Right ventricle myocardium inferior (tissue), 1 donor: ENCODE measurements at regions not wholly inside any gene's neighbourhood (a gene's known extent, or its start where the extent isn't known, plus 50 kb on each side); places are given as distances from the start of the nearest gene placed in this dataset.
"Not testable (repeated sequence)": the region's sequence is repeated elsewhere in the genome, so short reads cannot be mapped to it uniquely, and the experiment has no call there.

Experiments used
- ATAC-seq: fragments of 200-7000 bp; cut with Tn5 transposase; one replicate; pipeline ENCODE4 v1.9.1; 2020; ENCODE audit warnings: mild to moderate bottlenecking, moderate library complexity
- DNase-seq: peaks from one replicate; pipeline ENCODE4 v3.0.0; 2021; ENCODE audit errors: missing footprints
- intact Hi-C: fragments of 100-400 bp; cut with DNase I; formaldehyde crosslinking; loops from one replicate; pipeline ENCODE4 v1.11.0; 2022
- donor health status: DM: no; HTN: yes; CAD: no; lungs with severe emphysema.

DNA sequence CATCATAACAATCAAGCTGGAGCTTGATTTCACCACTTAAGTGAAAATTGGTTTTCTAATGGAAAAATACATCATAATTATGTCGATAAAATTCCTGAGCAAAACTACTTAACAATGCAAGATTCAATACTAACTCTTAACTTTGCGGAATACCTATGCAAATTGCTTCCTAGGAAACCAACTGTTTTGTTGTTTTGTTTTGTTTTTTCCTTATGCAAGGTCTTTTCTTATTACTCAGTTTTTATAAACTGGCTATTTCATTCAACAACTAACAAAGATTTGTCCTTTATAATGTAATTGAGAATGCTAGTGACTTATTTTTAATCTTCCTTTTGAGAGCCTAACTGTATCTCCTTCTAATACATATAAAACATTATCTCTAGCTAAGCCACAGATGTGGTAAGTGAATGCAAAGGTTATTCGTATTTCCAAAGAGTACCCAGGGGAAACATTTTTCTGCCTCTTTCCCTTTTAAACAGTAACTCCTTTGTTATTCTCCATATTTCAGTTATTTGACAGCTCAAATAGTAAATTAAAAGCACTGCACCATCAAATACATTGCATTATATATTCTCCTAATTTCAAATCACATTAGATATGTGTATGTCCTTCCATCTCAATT lies 609.4 kb downstream of the SLCO4C1 start:
- DNase-seq: no peak
- intact Hi-C loops: no loop called here
- ATAC-seq: no peak

DNA sequence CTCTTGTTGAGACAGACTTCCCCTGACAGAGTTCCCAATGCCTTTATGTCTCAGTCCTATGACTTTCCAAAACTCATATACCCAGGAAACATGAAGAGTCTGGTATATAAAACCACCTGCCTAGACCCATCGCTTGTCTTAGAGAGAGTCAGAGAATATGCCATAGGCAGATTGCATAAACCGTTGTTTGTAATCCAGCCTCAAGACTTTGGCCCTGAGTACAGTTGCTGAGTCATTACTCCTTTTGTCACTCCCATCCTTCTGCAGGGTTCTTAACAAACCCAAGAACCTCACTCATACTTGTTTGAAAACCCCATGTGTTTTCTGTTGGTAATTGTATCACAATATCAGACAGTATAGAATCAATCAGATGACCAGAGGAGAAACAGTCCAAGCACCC lies 616.3 kb downstream of the SLCO4C1 start:
- intact Hi-C loops: no loop called here
- no peak for ATAC-seq
- DNase-seq: no peak

DNA sequence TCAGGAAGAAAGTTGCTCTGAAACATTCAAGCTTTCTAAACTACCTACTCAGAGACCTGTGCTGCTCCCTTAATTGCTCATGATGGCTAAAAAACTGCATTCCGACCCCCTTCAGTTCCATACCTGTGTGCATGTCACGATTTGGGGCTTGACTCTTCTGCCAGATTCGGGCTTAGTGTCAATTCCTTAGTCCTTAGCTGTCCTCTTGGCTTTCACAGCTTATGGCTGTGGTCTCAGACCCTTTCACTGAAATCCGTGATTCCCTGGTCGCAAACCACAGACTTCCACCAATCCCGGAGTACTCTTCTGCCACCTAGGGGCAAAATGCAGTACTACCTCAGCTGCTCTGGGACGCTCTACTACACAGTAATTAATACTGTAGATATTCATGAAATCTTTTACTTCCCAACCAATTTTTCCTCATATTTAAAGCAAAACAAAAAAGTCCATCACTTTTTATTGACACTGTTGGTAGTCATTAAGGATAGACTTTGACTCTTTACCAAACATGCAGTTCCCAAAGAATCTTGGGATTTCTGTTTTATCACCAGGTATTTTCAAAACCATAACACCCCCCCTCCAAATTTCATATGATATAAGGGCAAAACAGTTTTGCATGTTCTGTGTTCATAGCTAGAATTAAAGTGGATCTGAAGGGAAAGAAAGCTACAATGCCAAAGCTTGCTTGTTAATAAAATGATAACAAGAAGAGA lies 617.4 kb downstream of the SLCO4C1 start:
- DNase-seq: no peak
- intact Hi-C loops: no loop called here
- ATAC-seq: no peak

DNA sequence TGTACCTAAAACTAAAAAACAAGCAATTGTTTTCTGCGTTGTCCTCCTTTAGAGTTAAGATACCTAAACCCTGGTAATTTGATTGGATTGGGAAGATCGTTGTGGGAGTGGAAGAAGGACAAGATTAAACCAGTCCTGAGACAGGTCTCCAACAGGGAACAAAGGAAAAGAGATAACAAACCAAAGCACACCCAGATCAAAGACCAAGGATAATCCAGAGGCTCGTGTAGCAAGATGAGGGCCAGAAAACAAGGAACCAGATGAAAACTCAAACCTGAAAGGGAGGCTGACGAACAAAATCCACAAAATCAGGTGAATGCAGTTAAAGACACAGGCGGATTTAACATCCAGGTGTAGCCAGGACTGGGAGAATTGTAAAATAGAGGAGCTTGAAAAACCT lies 618.1 kb downstream of the SLCO4C1 start:
- ATAC-seq: no peak
- no peak for DNase-seq
- intact Hi-C loops: no loop called here

DNA sequence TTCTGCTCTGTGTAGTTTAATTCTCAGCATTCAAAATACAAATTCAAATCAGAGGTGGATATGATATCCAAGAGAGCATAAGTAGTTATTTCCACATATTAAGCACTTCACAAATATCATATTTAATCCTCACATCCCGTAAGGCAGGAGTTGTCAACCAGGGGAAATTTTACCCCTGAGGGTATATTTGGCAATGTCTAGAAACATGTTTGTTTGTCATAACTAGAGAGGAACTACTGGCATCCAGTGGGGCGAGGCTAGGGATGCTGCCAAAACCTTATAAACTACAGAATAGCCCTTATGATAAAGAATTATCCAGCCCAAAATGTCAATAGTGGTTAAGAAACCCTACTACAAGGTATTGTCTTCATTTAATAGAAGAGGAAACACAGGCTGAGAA lies 619.4 kb downstream of the SLCO4C1 start:
- no peak for DNase-seq
- intact Hi-C loops: no loop called here
- no peak for ATAC-seq

DNA sequence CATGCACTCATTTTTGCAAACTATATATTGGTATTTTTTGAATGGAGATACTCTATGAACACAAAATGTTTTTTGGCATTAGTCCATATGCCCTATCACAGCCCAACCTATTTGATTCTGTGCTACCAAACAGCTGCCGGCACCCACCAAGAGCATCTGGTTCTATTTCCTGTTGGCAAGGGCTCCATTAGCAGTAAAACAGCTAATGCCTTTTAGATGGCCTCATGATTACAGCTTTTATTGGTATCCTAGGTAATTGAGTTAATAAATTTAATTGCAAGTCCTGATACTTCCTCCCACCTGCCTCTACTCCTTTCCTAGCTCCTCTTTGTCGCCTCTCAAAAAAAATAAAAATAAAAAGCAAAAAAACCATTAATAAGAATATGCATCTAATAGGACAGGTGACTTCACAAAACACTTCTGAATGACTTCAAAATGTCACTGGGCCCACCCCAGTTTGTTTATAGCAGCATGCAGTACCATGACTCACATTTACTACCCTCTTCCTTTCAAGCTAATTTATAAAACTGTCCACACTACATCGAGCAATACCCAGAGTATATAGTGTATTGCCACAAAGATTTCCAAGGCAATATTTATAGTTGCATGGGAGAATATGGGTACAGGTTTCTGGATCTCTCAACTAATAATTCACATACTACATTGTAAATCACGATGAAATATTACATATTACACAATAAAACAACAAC lies 620.4 kb downstream of the SLCO4C1 start:
- intact Hi-C loops: no loop called here

DNA sequence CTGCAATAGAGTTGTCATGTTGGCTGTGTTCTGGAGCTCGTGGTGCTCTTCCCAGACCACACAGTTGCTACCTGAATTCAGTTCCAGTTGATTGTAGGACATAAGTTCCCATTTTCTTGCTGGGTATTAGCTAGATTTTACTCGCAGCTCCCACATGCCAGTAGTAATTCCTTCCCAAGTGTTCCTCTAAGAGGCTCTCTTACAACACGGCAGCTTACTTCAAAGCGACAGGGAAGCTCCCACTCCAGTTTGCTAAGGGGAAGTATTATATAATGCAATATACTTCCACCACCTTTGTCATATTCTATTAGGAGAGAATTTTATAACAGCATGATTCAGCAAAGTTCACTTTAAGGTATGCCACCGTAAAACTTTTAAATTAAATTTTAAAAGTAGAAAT lies 623.0 kb downstream of the SLCO4C1 start:
- intact Hi-C loops: no loop called here
- DNase-seq (no peak), ATAC-seq (no peak)

More for the DNA sequence above, 620.4 kb downstream of the SLCO4C1 start:
- ATAC-seq (no peak), DNase-seq (no peak)

DNA sequence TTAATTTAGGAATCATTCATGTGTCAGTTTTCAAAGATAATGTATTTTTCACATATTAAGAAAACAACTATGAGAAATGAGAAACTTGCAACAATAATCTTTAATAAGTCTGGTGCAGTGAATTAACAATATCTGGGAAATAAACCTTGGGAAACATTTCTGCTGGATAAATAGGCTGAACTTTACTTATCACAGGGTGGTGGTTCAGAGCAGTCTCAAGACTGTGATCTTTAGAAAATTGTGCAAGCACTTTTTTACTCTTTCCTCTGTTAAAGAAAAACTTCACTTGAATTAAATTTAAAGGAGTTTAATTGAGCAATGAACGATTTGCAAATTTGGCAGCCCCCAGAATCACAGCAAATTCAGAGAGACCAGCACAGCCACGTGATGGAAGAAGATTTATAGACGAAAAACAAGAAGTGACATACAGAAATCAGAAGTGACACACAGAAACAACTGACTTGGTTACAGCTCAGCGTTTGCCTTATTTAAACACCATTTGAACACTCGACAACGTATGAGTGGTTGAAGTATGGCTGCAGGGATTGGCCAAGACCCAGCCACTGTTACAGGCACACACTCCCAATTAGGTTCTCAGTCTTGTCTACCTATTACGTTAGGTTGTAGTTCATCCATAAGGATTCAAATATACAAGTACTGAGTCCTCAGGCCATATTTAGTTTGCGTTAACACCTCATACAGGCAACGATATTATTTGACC lies 631.9 kb downstream of the SLCO4C1 start:
- intact Hi-C loops: no loop called here
- DNase-seq: no peak
- ATAC-seq: no peak

DNA sequence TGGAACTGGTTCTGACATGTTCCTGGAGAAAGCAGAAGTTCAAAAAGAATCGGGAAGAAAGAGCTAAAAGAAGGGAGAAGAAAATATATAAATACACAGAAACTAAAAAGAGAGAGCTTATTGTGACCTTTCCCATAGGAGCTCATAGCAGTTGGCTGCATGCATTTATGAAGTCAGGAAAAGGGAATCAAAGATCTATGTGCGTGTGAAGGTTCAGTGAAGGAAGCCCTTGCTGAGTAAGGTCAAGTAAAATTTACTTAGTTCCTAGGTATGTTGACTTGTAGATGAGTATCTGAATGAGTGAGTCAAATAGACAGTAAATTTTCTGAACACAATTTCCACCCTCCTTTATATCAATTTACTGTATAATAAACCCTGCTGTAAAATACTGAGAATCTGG lies 632.5 kb downstream of the SLCO4C1 start:
- DNase-seq (no peak), ATAC-seq (no peak)
- intact Hi-C loops: no loop called here

DNA sequence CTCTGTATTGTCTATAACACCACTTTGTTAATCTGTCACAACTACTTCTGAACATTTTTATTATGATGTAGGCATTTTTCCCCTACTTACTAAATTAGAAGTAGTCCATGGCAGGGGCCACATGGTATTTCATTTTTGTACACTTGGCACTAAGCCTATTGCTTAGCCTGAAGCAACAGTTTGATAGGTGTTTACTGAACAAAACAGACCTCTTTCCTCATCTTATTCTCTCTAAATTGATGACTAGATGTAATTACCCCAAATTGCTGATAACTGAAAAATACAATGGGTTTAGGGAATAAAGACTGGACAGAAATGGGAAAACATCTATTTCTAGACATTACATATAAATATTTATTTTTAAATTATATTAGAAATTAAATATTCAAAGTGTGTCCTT lies 633.8 kb downstream of the SLCO4C1 start:
- ATAC-seq (no peak), DNase-seq (no peak)
- intact Hi-C loops: no loop called here

DNA sequence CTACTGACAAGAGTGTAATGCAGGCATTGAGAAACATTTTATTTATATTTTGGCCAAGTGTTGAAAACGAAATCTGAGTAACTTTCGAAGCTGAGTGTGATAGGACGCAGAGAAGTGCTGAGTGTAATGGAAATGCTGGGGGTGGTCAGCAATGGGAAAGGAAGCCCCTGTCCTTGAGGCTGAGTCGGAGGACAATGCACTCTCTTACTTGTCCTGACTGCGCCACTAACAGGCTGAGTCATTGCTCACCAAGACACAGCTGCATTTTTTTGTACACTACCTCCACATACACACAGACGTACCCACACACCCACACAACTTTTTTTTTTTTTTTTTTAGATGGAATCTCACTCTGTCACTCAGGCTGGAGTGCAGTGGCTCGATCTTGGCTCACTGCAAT lies 637.7 kb downstream of the SLCO4C1 start:
- intact Hi-C loops: no loop called here
- ATAC-seq (no peak), DNase-seq (no peak)

DNA sequence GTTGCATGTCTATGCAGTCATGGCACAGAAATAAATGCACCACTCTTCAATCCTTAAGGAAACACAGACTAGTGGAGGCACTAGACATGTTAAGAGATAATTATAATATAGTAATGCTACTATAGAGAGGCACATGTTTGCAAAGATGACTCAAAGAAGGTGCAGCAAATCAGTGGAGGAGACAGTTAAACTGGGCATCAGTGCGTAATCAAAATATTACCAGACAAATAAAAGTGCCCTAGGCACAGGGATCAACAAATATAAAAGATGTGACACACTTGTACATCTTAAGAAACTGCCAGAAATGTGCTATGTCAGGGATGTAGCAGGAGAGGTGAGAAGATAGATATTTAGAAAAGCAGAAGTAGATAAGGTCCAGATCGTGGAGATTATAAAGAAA lies 642.1 kb downstream of the SLCO4C1 start:
- intact Hi-C loops: no loop called here
- no peak for DNase-seq
- ATAC-seq: no peak

DNA sequence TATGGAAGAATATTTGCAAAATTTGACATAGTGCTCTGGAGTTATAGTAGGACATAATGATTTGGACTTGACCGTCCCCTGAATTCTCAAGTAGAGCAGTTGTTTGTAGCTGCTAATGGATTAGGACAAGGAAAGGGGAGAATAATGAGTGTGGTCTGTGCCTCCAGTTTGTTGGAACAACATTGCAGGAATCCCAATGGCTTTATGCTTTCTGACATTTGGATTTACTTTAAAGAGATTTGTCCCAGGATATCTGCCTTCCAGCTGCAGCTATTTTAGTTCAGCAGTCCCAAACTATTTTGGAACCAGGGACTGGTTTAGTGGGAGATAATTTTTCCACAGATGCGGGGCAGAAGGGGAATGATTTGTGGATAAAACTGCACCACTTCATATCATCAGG lies 648.2 kb downstream of the SLCO4C1 start:
- intact Hi-C loops: no loop called here
- ATAC-seq (no peak), DNase-seq (no peak)

DNA sequence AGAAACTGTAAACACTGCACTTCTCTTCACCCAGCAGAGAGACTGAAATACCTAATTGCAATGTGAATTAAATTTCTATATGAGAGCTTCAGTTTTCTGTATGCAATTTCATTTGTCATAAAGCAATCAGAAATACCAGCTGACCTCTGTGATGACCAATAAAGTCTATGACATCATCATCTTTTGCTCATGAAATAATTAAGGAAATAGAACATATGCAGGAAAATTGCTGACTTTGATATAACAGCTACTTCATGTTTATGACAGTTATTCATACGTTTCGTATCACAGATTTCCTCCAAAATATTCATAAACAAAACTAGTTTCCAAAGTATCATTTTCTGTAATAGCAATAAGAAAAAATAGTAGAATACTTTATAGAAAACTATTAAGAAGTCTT lies 652.3 kb downstream of the SLCO4C1 start:
- ATAC-seq: no peak

DNA sequence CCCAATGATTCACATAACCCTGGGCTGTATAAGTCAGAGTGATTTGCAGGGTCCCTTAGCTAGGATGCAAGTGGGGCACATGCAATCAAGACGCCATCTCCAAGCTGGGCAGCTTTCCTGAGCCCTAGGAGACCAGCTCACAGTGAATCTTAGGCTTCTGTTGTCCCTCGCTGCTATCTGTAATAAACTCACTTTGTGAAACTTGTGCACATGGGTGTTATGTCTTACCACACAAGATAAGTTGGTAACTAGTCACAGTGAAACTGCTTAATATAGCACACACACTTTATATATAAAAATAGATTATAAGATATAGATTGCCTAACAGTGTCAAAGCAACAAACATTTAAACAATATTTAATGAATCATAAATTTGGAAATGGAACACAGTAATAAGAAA lies 658.5 kb downstream of the SLCO4C1 start:
- intact Hi-C loops: no loop called here
- ATAC-seq (no peak), DNase-seq (no peak)

More for the DNA sequence above, 652.3 kb downstream of the SLCO4C1 start:
- no peak for DNase-seq
- intact Hi-C loops: no loop called here

DNA sequence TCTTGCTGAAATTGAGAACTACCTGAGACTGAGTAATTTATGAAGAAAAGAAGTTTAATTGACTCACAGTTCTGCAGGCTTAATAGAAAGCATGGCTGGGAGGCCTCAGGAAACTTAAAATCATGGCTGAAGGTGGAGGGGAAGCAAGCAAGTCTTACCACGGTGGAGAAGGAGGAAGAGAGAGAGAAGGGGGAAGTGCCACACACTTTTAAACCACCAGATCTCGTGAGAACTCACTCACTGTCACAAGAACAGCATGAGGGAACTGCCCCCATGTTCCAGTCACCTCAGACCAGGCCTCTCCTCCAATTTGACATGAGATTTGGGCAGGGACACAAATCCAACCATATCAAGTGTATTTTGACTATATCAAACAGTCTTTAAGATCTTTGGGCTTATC lies 668.3 kb downstream of the SLCO4C1 start:
- ATAC-seq, intact Hi-C loops, DNase-seq: not testable (repeated sequence)

DNA sequence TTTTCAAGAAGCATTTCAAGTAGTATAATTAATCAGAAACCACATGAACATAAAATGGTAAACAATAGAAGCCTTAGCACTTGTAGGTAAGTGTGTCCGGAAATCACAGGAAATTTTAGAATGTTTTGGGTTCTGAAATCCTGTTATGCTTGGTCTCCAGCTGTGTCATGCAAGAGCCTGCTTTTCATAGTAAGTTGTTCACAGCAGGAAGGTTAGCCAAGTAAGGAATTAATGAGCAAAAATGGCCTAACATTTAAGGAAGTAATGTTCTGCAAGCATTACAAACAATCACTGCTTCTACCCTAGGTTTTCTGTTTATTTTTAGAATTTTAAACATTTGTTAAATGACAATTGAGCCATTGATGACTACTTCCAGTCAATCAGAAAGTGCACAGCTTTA lies 669.5 kb downstream of the SLCO4C1 start:
- intact Hi-C loops: no loop called here
- no peak for DNase-seq
- no peak for ATAC-seq

DNA sequence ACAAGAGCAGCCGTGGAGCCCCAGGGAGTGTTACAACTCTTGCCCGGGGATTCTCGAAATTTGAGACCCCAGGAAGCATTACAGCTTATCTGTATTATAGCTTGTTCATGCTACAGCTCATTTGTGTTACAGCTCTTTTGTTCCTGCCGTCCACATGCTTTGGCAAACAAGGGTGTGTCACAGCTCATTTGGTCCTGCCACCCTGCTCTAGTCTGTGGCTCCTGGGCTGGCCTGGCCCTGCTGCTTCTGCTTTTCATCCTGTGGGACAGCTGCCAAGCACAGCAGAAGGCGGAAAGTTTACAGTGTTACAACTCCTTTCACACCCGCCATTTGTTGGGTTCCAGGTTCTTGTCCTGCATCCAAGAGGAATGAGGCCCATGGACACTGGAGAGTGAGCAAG lies 685.0 kb downstream of the SLCO4C1 start:
- DNase-seq: no peak
- intact Hi-C loops: no loop called here
- ATAC-seq: no peak

DNA sequence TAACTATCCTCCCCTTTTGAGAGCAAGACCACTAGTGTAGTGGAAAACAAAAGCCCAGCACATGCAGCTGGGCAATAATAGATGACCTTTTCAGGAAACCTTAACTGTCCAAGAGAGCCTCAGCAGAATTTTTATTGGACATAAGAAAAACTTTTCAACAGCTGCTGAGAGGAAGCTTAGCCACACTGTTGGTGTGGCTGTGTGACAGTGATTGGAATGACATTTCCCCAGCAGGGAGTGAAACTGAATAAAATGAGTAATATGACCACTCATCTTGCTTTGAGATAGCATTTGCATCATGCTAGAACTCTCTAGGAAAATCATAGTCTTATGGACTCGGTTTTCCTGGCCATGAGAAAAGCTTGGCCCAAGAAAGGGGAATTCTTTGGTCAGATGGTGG lies 687.8 kb downstream of the SLCO4C1 start:
- ATAC-seq (no peak), DNase-seq (no peak)
- intact Hi-C loops: no loop called here

DNA sequence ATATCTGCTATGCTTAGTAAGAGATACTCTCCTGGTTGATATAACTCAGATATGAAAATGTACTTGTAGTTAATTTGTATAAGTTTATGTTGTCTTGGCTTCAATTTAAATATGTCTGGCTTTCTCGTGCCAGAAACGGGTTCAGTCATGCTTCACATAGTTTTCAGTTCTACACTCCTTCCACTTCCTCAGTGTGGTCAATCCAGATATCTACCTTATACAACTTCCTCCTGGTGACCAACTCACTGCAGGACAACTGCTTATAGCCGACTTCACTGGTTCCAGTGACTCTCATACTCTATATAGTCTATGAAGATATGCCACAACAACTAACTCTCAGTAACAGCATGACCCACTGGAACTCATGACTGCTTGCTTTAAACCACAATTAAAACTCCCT lies 690.4 kb downstream of the SLCO4C1 start:
- intact Hi-C loops: no loop called here
- no peak for ATAC-seq
- DNase-seq: no peak
